MCF 10A (cell line): ENCODE measurements at regions not wholly inside any gene's neighbourhood (a gene's known extent, or its start where the extent isn't known, plus 50 kb on each side); places are given as distances from the start of the nearest gene placed in this dataset.

Source experiments
- BruUV-seq: library from RNA; stranded (reverse); fragments of 400-500 nt; replicated peaks from 2 replicates; lab custom pipeline; 2021; lab: Mats Ljungman, UMichigan
- CTCF ChIA-PET: fragments of 300-600 bp; sonication (Branson Sonifier 250); formaldehyde crosslinking; extraction: SDS; loops from one replicate; lab custom pipeline; 2021; ENCODE audit warnings: antibody characterized with exemption, inconsistent platforms; lab: Yijun Ruan, JAX
- POLR2A ChIA-PET: fragments of 300-600, 350-650 bp; sonication (Branson Sonifier 250); formaldehyde crosslinking; extraction: SDS; loops from one replicate; lab custom pipeline; 2020; ENCODE audit warnings: antibody characterized with exemption, inconsistent platforms; lab: Yijun Ruan, JAX
- DNase-seq: peaks from one replicate; pipeline ENCODE4 v3.0.0-alpha.2; 2018; ENCODE audit not compliant: unreplicated experiment
- H3K27ac Mint-ChIP-seq: one replicate; pipeline ENCODE4 v1.8.0; 2022; ENCODE audit warnings: mild to moderate bottlenecking, low read depth, mixed read lengths; ENCODE audit not compliant: unreplicated experiment
- H3K27me3 Mint-ChIP-seq: one replicate; pipeline ENCODE4 v1.8.0; 2022; ENCODE audit warnings: mixed read lengths; ENCODE audit not compliant: insufficient read depth, unreplicated experiment
- H3K36me3 Mint-ChIP-seq: one replicate; pipeline ENCODE4 v1.8.0; 2022; ENCODE audit warnings: mild to moderate bottlenecking, moderate library complexity, mixed read lengths; ENCODE audit not compliant: insufficient read depth, unreplicated experiment
- H3K4me1 Mint-ChIP-seq: one replicate; pipeline ENCODE4 v1.8.0; 2022; ENCODE audit warnings: mixed read lengths; ENCODE audit not compliant: insufficient read depth, unreplicated experiment
- H3K4me3 Mint-ChIP-seq: one replicate; pipeline ENCODE4 v1.8.0; 2022; ENCODE audit warnings: mild to moderate bottlenecking, moderate library complexity, mixed read lengths; ENCODE audit not compliant: unreplicated experiment
- H3K9me3 Mint-ChIP-seq: one replicate; pipeline ENCODE4 v1.8.0; 2022; ENCODE audit warnings: mixed read lengths; ENCODE audit not compliant: unreplicated experiment
- intact Hi-C: fragments of 100-400 bp; cut with micrococcal nuclease; formaldehyde crosslinking; loops from 2 replicates; pipeline ENCODE4 v1.14.1; 2022
- TF ChIP-seq, protein P1 (sequence below): fragments of 200-600 bp; IDR thresholded peaks from one replicate; pipeline ENCODE4 v1.8.0; 2022; ENCODE audit warnings: antibody characterized with exemption, mild to moderate bottlenecking; ENCODE audit not compliant: unreplicated experiment

DNA sequence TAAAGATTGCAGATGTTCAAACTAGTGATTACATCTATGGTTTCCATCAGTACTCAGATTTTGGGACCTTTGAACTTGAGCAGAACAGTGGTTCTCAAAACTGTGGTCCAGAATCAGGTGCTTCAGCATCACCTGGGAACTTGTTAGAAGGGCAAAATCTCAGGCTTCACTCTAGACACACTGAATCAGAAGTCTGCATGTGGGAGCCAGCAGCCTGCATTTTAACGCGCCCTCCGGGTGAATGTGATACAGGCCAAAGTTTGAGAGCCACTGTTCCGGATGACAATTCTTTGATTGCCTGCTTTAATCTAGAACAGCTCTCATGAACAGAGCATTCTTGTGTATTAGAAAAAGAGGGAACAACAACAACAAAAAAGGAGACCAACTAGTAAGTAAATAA lies 261.7 kb downstream of the GPD2 start:
- Mint-ChIP-seq H3K4me1 (no peaks in the 10 kb centered on the region), H3K4me3 (no peak overlapping the region), H3K36me3 (no peaks in the 10 kb centered on the region), H3K9me3 (no peaks in the 10 kb centered on the region), H3K27me3 (no peaks in the 10 kb centered on the region), H3K27ac (no peak overlapping the region)
- POLR2A ChIA-PET, result no interaction called here
- no TSS peak for BruUV-seq
- no peak for DNase-seq
- intact Hi-C loops, result no loop called here
- TF ChIP-seq, protein P1, sequence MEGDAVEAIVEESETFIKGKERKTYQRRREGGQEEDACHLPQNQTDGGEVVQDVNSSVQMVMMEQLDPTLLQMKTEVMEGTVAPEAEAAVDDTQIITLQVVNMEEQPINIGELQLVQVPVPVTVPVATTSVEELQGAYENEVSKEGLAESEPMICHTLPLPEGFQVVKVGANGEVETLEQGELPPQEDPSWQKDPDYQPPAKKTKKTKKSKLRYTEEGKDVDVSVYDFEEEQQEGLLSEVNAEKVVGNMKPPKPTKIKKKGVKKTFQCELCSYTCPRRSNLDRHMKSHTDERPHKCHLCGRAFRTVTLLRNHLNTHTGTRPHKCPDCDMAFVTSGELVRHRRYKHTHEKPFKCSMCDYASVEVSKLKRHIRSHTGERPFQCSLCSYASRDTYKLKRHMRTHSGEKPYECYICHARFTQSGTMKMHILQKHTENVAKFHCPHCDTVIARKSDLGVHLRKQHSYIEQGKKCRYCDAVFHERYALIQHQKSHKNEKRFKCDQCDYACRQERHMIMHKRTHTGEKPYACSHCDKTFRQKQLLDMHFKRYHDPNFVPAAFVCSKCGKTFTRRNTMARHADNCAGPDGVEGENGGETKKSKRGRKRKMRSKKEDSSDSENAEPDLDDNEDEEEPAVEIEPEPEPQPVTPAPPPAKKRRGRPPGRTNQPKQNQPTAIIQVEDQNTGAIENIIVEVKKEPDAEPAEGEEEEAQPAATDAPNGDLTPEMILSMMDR, result no peak
- CTCF ChIA-PET, result no interaction called here

DNA sequence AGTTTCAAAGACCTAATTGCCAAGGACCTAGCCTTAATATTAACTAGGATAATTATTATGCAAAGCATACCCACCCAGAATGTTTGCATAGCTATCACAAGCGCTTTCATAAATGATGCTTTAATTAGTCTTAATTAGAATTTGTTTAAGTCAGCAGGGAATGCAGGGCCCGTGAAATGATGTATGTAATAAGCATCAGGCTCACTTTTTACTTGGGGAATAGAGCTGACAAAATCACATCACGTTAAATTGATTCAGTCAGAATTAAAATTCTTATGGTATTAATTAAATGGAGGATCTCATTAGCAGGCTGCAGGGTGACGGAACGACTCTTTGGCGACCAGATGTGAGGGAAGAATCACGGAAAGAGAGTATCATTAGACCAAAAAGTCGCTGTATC lies 264.5 kb downstream of the GPD2 start:
- H3K36me3 Mint-ChIP-seq, result no peaks in the 10 kb centered on the region
- POLR2A ChIA-PET, result no interaction called here

DNA sequence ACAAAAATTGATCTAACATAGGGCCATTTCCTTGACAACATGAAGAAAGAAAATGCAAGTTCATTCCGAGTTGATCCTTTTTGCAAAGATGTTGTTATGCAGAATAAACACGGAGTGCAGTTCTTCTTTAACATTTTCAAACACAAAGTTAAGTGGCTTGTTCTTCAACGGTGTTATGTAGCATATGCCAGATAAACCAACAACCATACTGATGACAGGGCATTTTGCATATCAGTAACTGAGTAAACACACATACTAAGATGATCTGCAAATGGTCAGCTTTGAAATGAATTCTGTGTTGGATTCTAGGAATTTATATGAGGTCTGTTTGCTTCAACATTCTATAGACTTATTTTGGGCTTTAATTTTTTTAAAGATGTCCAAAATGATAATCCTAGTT lies 266.4 kb downstream of the GPD2 start:
- intact Hi-C loops, result no loop called here

More for the DNA sequence above, 264.5 kb downstream of the GPD2 start:
- DNase-seq, result no peak
- intact Hi-C loops, result no loop called here
- Mint-ChIP-seq H3K4me1 (no peaks in the 10 kb centered on the region), H3K27ac (no peak overlapping the region), H3K9me3 (no peaks in the 10 kb centered on the region), H3K4me3 (no peak overlapping the region), H3K27me3 (no peaks in the 10 kb centered on the region)
- CTCF ChIA-PET, result no interaction called here
- no TSS peak for BruUV-seq
- TF ChIP-seq, protein P1, result no peak

DNA sequence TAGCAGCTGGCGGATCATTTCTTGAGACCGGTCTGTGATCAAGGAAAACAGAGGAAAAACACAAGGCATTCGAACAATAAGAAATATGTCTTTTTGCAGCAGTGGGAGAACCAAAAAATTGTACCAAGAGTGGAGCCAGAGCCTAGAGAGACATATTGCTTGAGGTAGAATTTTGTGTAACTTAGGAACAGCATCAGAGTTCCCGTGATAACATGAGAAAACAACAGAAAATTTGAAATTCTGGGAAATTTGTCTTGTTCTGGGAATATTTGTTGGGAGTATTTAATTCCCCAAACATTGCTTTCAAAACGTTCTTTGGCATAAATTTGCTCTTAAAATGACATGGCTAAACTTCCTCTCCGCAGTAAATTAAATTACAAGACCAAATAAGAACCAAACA lies 267.5 kb downstream of the GPD2 start:
- BruUV-seq, result no TSS peak
- Mint-ChIP-seq H3K4me1 (no peaks in the 10 kb centered on the region), H3K27me3 (no peaks in the 10 kb centered on the region), H3K9me3 (no peaks in the 10 kb centered on the region), H3K36me3 (no peaks in the 10 kb centered on the region), H3K4me3 (no peak overlapping the region), H3K27ac (no peak overlapping the region)
- ChIA-PET POLR2A (no interaction called here), CTCF (no interaction called here)
- TF ChIP-seq, protein P1, result no peak
- intact Hi-C loops, result no loop called here
- DNase-seq, result no peak

More for the DNA sequence above, 266.4 kb downstream of the GPD2 start:
- BruUV-seq, result no TSS peak
- H3K4me3 Mint-ChIP-seq, result no peak overlapping the region
- H3K4me1 Mint-ChIP-seq, result no peaks in the 10 kb centered on the region
- H3K27me3 Mint-ChIP-seq, result no peaks in the 10 kb centered on the region
- H3K9me3 Mint-ChIP-seq, result no peaks in the 10 kb centered on the region
- no peak overlapping the region for H3K27ac Mint-ChIP-seq
- TF ChIP-seq, protein P1, result no peak
- no peak for DNase-seq
- CTCF ChIA-PET, result interaction anchor here (1.0 kb wide), 1 partner anchor 36 kb away, joined by 3 read pairs; no protein-coding TSS in a partner anchor
- POLR2A ChIA-PET, result no interaction called here
- no peaks in the 10 kb centered on the region for H3K36me3 Mint-ChIP-seq
